SK-N-SH treated with all-trans-retinoic acid at 6 μM for 48 hours (cell line): ENCODE measurements at regions not wholly inside any gene's neighbourhood (a gene's known extent, or its start where the extent isn't known, plus 50 kb on each side); places are given as distances from the start of the nearest gene placed in this dataset.

Experiments
- ARNTL ChIP-seq: fragments of 450-650 bp; formaldehyde crosslinking; IDR thresholded peaks from 2 replicates; pipeline ENCODE4 v1.5.0; 2020; ENCODE audit warnings: low read depth, mild to moderate bottlenecking, moderate library complexity, borderline replicate concordance
- GLIS3 ChIP-seq: fragments of 250-450 bp; sonication (Bioruptor Pico); IDR thresholded peaks from 2 replicates; pipeline ENCODE4 v1.5.0; 2020; ENCODE audit warnings: mild to moderate bottlenecking, moderate library complexity
- ISL1 ChIP-seq: fragments of 250-450 bp; sonication (Bioruptor Pico); IDR thresholded peaks from 2 replicates; pipeline ENCODE4 v2.1.2; 2022; ENCODE audit warnings: mild to moderate bottlenecking, moderate library complexity
- PATZ1 ChIP-seq: fragments of 250-450 bp; sonication (Bioruptor Pico); IDR thresholded peaks from 2 replicates; pipeline ENCODE4 v1.8.0; 2020; ENCODE audit warnings: mild to moderate bottlenecking, moderate library complexity, borderline replicate concordance
- POU6F1 ChIP-seq: fragments of 250-450 bp; sonication (Bioruptor Pico); IDR thresholded peaks from 2 replicates; pipeline ENCODE4 v1.8.0; 2021; ENCODE audit warnings: low read depth, mild to moderate bottlenecking, moderate library complexity, borderline replicate concordance
- PPARA ChIP-seq: fragments of 250-450 bp; sonication (Bioruptor Pico); IDR thresholded peaks from 2 replicates; pipeline ENCODE4 v1.5.0; 2020; ENCODE audit warnings: mild to moderate bottlenecking, borderline replicate concordance
- RARB ChIP-seq: fragments of 250-450 bp; sonication (Bioruptor Pico); IDR thresholded peaks from 2 replicates; pipeline ENCODE4 v1.8.0; 2021; ENCODE audit warnings: mild to moderate bottlenecking, moderate library complexity
- SNAI2 ChIP-seq: fragments of 250-450 bp; sonication (Bioruptor Pico); IDR thresholded peaks from 2 replicates; pipeline ENCODE4 v1.5.0; 2020; ENCODE audit warnings: mild to moderate bottlenecking, moderate library complexity
- TSHZ2 ChIP-seq: fragments of 250-450 bp; sonication (Bioruptor Pico); IDR thresholded peaks from 2 replicates; pipeline ENCODE4 v1.5.0; 2020; ENCODE audit warnings: mild to moderate bottlenecking, moderate library complexity
- ZFP3 ChIP-seq: fragments of 250-450 bp; sonication (Bioruptor Pico); IDR thresholded peaks from 2 replicates; pipeline ENCODE4 v1.5.0; 2020; ENCODE audit warnings: mild to moderate bottlenecking, moderate library complexity
- ZNF8 ChIP-seq: fragments of 450-650 bp; formaldehyde crosslinking; IDR thresholded peaks from 2 replicates; pipeline ENCODE4 v1.5.0; 2020; ENCODE audit warnings: mild to moderate bottlenecking, moderate library complexity

GRCh38 chr9:87016681-87017080, 69.4 kb upstream of the GAS1 start:
- TF ChIP-seq SNAI2 (CRISPR knock-in tag) (no peak), GLIS3 (CRISPR knock-in tag) (no peak), ARNTL (CRISPR knock-in tag) (no peak), POU6F1 (CRISPR knock-in tag) (no peak), PATZ1 (CRISPR knock-in tag) (no peak), TSHZ2 (no peak), PPARA (CRISPR knock-in tag) (no peak), RARB (CRISPR knock-in tag) (no peak), ZFP3 (CRISPR knock-in tag) (no peak), ISL1 (CRISPR knock-in tag) (no peak), ZNF8 (CRISPR knock-in tag) (no peak)
